ENCODE measurements at regions not wholly inside any gene's neighbourhood (a gene's known extent, or its start where the extent isn't known, plus 50 kb on each side); places are given as distances from the start of the nearest gene placed in this dataset.
A peak's percentile ranks its signal among the peaks of the same experiment; 100 is the strongest.

- no peak overlapping the region for H3K4me3 ChIP-seq (ENCODE audit: low read depth, low read length)
- DNase-seq (ENCODE audit: low read depth) = no peak
- TF ChIP-seq CTCF (IDR thresholded peaks at IDR 0.05; ENCODE audit: insufficient read depth, low read length) = no peak
Observed at GRCh38 chr12:127268706-127269425, 998.1 kb upstream of the TMEM132C start.

- DNase-seq (ENCODE audit: low read depth) = peak; percentile 66
- H3K4me3 ChIP-seq (ENCODE audit: low read depth, low read length) = no peak overlapping the region
- TF ChIP-seq CTCF (IDR thresholded peaks at IDR 0.05; ENCODE audit: insufficient read depth, low read length) = no peak
Observed at GRCh38 chr12:127270193-127270592, 996.8 kb upstream of the TMEM132C start.

GRCh38 chr12:127271776-127272175 lies 995.2 kb upstream of the TMEM132C start:
- TF ChIP-seq CTCF (IDR thresholded peaks at IDR 0.05; ENCODE audit: insufficient read depth, low read length) = no peak
- no peak for DNase-seq (ENCODE audit: low read depth)
- H3K4me3 ChIP-seq (ENCODE audit: low read depth, low read length) = no peak overlapping the region

GRCh38 chr12:127272864-127273263 lies 994.1 kb upstream of the TMEM132C start:
- H3K4me3 ChIP-seq (ENCODE audit: low read depth, low read length) = no peak overlapping the region
- TF ChIP-seq CTCF (IDR thresholded peaks at IDR 0.05; ENCODE audit: insufficient read depth, low read length) = no peak
- peak; percentile 86 for DNase-seq (ENCODE audit: low read depth)

GRCh38 chr12:127273626-127274025 lies 993.3 kb upstream of the TMEM132C start:
- DNase-seq (ENCODE audit: low read depth) = no peak
- H3K4me3 ChIP-seq (ENCODE audit: low read depth, low read length) = no peak overlapping the region
- no peak for TF ChIP-seq CTCF (IDR thresholded peaks at IDR 0.05; ENCODE audit: insufficient read depth, low read length)

GRCh38 chr12:127275416-127275815 lies 991.6 kb upstream of the TMEM132C start:
- H3K4me3 ChIP-seq (ENCODE audit: low read depth, low read length) = no peak overlapping the region
- TF ChIP-seq CTCF (IDR thresholded peaks at IDR 0.05; ENCODE audit: insufficient read depth, low read length) = no peak
- DNase-seq (ENCODE audit: low read depth) = no peak

- H3K4me3 ChIP-seq (ENCODE audit: low read depth, low read length) = no peak overlapping the region
- no peak for DNase-seq (ENCODE audit: low read depth)
- TF ChIP-seq CTCF (IDR thresholded peaks at IDR 0.05; ENCODE audit: insufficient read depth, low read length) = no peak
Observed at GRCh38 chr12:127277882-127278281, 989.1 kb upstream of the TMEM132C start.

Measured in fibroblast of the aortic adventitia (primary cell).